KMS-11 (cell line): ENCODE measurements at regions not wholly inside any gene's neighbourhood (a gene's known extent, or its start where the extent isn't known, plus 50 kb on each side); places are given as distances from the start of the nearest gene placed in this dataset.

Source experiments
- H2AFZ ChIP-seq: fragments of 200-600 bp; sonication (generic); 2 replicates; pipeline ENCODE4 v1.6.1; 2016; ENCODE audit warnings: antibody characterized with exemption, mixed run types, low read depth
- H3K27ac ChIP-seq: fragments of 200-600 bp; sonication (generic); 2 replicates; pipeline ENCODE4 v1.6.1; 2016; ENCODE audit warnings: mild to moderate bottlenecking, mixed run types
- H3K27me3 ChIP-seq: fragments of 200-600 bp; sonication (generic); 2 replicates; pipeline ENCODE4 v1.6.1; 2017; ENCODE audit warnings: mild to moderate bottlenecking, low read depth, mixed run types, moderate library complexity; ENCODE audit not compliant: insufficient read depth
- H3K36me3 ChIP-seq: fragments of 200-600 bp; sonication (generic); 2 replicates; pipeline ENCODE4 v1.6.1; 2017; ENCODE audit warnings: mild to moderate bottlenecking, mixed run types; ENCODE audit not compliant: insufficient read depth
- H3K4me1 ChIP-seq: fragments of 200-600 bp; sonication (generic); 2 replicates; pipeline ENCODE4 v1.6.1; 2016; ENCODE audit warnings: mild to moderate bottlenecking, low read depth, mixed run types; ENCODE audit not compliant: poor library complexity, severe bottlenecking
- H3K4me2 ChIP-seq: fragments of 200-600 bp; sonication (generic); 2 replicates; pipeline ENCODE4 v1.7.0; 2016; ENCODE audit warnings: mild to moderate bottlenecking, mixed run types
- H3K4me3 ChIP-seq: fragments of 200-600 bp; sonication (generic); IDR thresholded peaks from 2 replicates; pipeline ENCODE4 v1.6.1; 2017; ENCODE audit warnings: low read depth, low read length, mixed read lengths; ENCODE audit not compliant: insufficient read depth
- H3K79me2 ChIP-seq: fragments of 200-600 bp; sonication (generic); 2 replicates; pipeline ENCODE4 v1.6.1; 2016; ENCODE audit warnings: low read depth, mixed run types; ENCODE audit not compliant: insufficient read depth
- H3K9ac ChIP-seq: fragments of 200-600 bp; sonication (generic); 2 replicates; pipeline ENCODE4 v1.6.1; 2016; ENCODE audit warnings: mild to moderate bottlenecking, mixed run types
- H4K20me1 ChIP-seq: fragments of 200-600 bp; sonication (generic); 2 replicates; pipeline ENCODE4 v1.6.1; 2016; ENCODE audit warnings: mild to moderate bottlenecking, mixed run types; ENCODE audit not compliant: insufficient read depth
- TF ChIP-seq, protein P1 (sequence below): fragments of 200-600 bp; sonication (generic); conservative IDR thresholded peaks from 2 replicates; pipeline ENCODE4 v1.6.1; 2017; ENCODE audit warnings: low read depth, mild to moderate bottlenecking, antibody characterized with exemption, low read length, moderate library complexity, mixed read lengths

DNA sequence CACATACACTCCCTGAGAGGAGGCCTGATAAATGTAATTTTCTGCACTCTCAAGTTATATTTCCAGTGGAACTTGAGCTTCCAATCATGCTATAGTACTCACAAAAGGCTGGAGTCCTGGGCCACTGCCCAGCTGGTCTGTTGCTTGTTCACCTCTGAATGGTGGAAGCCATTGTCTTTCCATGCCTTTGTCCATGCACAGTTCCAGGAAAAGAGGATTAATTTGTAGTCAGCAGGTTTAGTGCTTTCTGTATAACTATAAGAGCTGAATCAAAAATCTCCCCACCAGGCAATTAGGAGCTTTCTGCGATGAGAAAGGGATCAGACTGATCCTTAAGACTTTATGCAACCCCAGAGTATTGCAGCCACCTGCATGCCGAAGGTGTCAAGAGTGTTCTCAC lies 195.4 kb upstream of the PGRMC2 start:
- Histone ChIP-seq H2AFZ (no peak overlapping the region), H3K27ac (no peak overlapping the region), H3K4me1 (peaks cover 13% of the 10 kb centered on the region), H3K4me2 (no peak overlapping the region), H3K27me3 (no peaks in the 10 kb centered on the region), H3K79me2 (no peaks in the 10 kb centered on the region), H3K4me3 (no peak overlapping the region), H3K9ac (no peak overlapping the region), H3K36me3 (no peaks in the 10 kb centered on the region), H4K20me1 (no peaks in the 10 kb centered on the region)
- TF ChIP-seq, protein P1, sequence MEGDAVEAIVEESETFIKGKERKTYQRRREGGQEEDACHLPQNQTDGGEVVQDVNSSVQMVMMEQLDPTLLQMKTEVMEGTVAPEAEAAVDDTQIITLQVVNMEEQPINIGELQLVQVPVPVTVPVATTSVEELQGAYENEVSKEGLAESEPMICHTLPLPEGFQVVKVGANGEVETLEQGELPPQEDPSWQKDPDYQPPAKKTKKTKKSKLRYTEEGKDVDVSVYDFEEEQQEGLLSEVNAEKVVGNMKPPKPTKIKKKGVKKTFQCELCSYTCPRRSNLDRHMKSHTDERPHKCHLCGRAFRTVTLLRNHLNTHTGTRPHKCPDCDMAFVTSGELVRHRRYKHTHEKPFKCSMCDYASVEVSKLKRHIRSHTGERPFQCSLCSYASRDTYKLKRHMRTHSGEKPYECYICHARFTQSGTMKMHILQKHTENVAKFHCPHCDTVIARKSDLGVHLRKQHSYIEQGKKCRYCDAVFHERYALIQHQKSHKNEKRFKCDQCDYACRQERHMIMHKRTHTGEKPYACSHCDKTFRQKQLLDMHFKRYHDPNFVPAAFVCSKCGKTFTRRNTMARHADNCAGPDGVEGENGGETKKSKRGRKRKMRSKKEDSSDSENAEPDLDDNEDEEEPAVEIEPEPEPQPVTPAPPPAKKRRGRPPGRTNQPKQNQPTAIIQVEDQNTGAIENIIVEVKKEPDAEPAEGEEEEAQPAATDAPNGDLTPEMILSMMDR: no peak

DNA sequence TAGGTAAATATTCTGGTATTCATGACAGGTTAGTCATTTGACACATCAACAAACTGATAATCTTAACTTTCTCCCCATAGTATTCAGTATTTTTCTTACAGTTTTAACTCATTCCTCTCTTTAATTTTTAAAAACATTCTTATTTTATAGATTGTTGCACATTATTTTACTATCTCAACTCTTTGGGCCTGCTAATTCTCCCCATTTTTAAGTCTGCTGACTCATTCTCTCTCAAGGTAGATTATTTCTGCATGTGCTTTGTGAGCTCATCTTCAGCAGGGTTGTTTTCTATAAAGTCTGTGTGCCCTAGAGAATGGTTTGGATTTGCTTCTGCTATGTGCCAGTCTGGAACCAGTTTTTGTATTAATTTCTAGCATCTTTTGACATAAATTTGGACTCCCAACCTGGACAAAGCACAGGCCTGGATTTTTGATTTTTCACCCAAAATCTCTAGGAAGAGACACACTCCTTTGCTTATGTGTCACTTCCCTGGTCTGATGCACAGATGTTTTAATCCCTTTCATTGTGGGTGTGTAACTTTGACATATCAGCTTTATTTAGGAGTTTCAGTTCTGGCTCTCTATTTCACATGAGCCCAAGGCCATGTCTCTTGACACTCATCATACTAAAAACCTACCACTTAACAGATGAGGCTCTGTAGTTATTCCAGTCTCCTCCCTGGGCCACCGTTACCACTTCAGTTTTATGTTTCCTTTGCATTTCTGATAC lies 194.3 kb upstream of the PGRMC2 start:
- Histone ChIP-seq H3K79me2 (no peaks in the 10 kb centered on the region), H3K9ac (no peak overlapping the region), H3K4me2 (peak overlapping the region; percentile 3; the same call in 1 of the 2 replicates), H3K4me3 (no peak overlapping the region), H4K20me1 (no peaks in the 10 kb centered on the region), H3K27ac (peak overlapping the region; percentile 38; the same call in 1 of the 2 replicates), H3K36me3 (no peaks in the 10 kb centered on the region), H2AFZ (no peak overlapping the region), H3K27me3 (no peaks in the 10 kb centered on the region), H3K4me1 (peaks cover 13% of the 10 kb centered on the region)
- TF ChIP-seq, protein P1: no peak

DNA sequence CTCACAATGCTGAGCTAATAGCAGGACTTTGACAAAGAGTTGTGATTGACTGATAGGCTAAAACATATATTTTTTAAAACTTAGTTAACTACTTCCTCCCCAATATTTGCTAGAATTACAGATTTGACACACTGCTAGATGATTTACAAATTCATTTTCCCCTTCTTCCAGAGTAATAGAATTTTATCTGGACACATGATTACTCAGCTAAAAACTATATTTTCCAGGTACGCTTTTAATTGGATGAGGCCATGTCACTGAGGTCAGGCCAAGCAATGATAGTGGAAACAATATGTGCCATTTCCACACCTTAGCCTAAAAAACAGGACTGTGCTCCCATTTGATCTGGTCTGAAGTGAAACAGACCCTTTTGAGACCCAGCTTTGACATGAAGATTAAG lies 193.3 kb upstream of the PGRMC2 start:
- H3K4me2 ChIP-seq: no peak overlapping the region
- H3K27me3 ChIP-seq: no peaks in the 10 kb centered on the region
- H4K20me1 ChIP-seq: no peaks in the 10 kb centered on the region
- TF ChIP-seq, protein P1: no peak
- no peak overlapping the region for H3K9ac ChIP-seq
- no peak overlapping the region for H3K4me3 ChIP-seq
- H2AFZ ChIP-seq: no peak overlapping the region
- no peak overlapping the region for H3K27ac ChIP-seq
- no peaks in the 10 kb centered on the region for H3K79me2 ChIP-seq
- peaks cover 13% of the 10 kb centered on the region for H3K4me1 ChIP-seq
- H3K36me3 ChIP-seq: no peaks in the 10 kb centered on the region

DNA sequence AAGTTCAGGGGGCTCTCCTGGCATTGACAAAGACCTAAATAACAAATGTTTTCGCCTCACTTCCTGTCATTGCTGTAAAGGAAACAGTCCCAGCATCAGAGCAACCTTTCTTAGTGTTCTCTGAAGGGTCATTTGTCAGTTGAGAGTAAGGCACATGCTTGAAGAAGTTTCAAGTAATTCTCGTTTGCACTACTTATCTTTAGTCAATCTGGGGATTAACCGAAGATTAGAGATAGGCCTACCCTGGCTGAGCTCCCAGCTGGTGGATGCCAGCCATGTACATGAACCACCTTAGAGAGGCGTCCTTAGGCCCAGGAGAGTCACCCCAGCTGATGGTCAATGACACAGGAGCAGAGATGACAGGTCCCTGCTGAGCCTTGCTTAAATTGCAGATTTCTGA lies 189.9 kb upstream of the PGRMC2 start:
- Histone ChIP-seq H4K20me1 (no peaks in the 10 kb centered on the region), H3K4me3 (no peak overlapping the region), H3K4me2 (no peak overlapping the region), H3K79me2 (no peaks in the 10 kb centered on the region), H3K9ac (no peak overlapping the region), H3K27ac (no peak overlapping the region), H3K4me1 (peaks cover 9% of the 10 kb centered on the region), H3K36me3 (no peaks in the 10 kb centered on the region), H3K27me3 (no peaks in the 10 kb centered on the region), H2AFZ (no peak overlapping the region)
- TF ChIP-seq, protein P1: no peak
